ENCODE measurements at regions not wholly inside any gene's neighbourhood (a gene's known extent, or its start where the extent isn't known, plus 50 kb on each side); places are given as distances from the start of the nearest gene placed in this dataset.
A peak's percentile ranks its signal among the peaks of the same experiment; 100 is the strongest.

GRCh38 chr3:59143447-59143846 is 93.6 kb upstream of the CFAP20DC start:
- Mint-ChIP-seq H3K9me3 (peaks cover 9% of the 10 kb centered on the region), H3K4me1 (no peaks in the 10 kb centered on the region), H3K4me3 (no peak overlapping the region), H3K27me3 (ENCODE audit: insufficient read depth, low read depth, poor library complexity) (no peaks in the 10 kb centered on the region), H3K27ac (no peak overlapping the region), H3K36me3 (ENCODE audit: low read depth) (peaks cover 7% of the 10 kb centered on the region; the same call in 1 of the 3 replicates)
- Histone ChIP-seq H3K4me2 (no peak overlapping the region), H3K4me1 (ENCODE audit: insufficient read depth) (no peaks in the 10 kb centered on the region), H4K20me1 (replicated peaks; ENCODE audit: insufficient read depth) (no peaks in the 10 kb centered on the region), H3K27me3 (ENCODE audit: insufficient read depth) (no peaks in the 10 kb centered on the region), H3K36me3 (ENCODE audit: insufficient read depth) (no peaks in the 10 kb centered on the region), H3K79me2 (replicated peaks; ENCODE audit: insufficient read depth) (no peaks in the 10 kb centered on the region), H3K4me3 (no peak overlapping the region), H2AFZ (no peak overlapping the region), H3K27ac (ENCODE audit: low read depth) (no peak overlapping the region), H3K9me2 (ENCODE audit: insufficient read depth) (peaks cover 3% of the 10 kb centered on the region; the same call in 1 of the 2 replicates), H3F3A (replicated peaks; ENCODE audit: low read depth) (no peaks in the 10 kb centered on the region)
- ATAC-seq (peak; percentile 58), DNase-seq (ENCODE audit: low spot score) (peak; percentile 48)
- TF ChIP-seq ZNF114 (CRISPR knock-in tag; IDR thresholded peaks at IDR 0.05) (no peak), CTCF (conservative IDR thresholded peaks at IDR 0.05; ENCODE audit: low read depth in 2 of 2) (peak; percentile 38 to 48)

DNA sequence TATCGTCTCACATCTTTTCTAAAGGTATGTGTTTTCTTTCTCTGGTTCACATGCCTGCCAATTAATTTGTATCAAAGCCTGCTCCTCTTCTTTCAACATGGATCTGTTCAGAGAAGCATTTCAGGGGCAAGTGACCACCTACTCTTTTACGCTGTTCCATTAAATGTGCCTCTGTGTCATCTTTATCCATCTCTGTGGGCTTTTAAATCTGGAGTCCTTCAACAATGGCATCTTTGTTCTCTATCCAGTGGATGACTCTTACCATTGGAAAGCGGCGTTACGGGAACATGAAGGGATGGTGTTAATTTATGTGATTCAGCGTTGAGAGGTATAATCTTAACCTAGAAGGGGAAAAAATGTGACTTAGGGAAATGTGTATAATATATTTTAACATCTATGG is 92.7 kb upstream of the CFAP20DC start:
- DNase-seq (ENCODE audit: low spot score) (no peak), ATAC-seq (no peak)
- H3K4me3 Mint-ChIP-seq, result no peak overlapping the region
- H3K27ac ChIP-seq (ENCODE audit: low read depth), result no peak overlapping the region
- no peaks in the 10 kb centered on the region for H3K4me1 ChIP-seq (ENCODE audit: insufficient read depth)
- H2AFZ ChIP-seq, result peak overlapping the region; percentile 70
- H3K27me3 Mint-ChIP-seq (ENCODE audit: insufficient read depth, low read depth, poor library complexity), result no peaks in the 10 kb centered on the region
- H3K27ac Mint-ChIP-seq, result no peak overlapping the region
- no peaks in the 10 kb centered on the region for H3K27me3 ChIP-seq (ENCODE audit: insufficient read depth)
- 0 out of 2 replicates have a peak, but pooled peaks cover 3% of the 10 kb centered on the region for H3K9me2 ChIP-seq (ENCODE audit: insufficient read depth)
- H4K20me1 ChIP-seq (replicated peaks; ENCODE audit: insufficient read depth), result no peaks in the 10 kb centered on the region
- no peaks in the 10 kb centered on the region for H3K36me3 ChIP-seq (ENCODE audit: insufficient read depth)
- no peaks in the 10 kb centered on the region for H3K4me1 Mint-ChIP-seq
- no peak overlapping the region for H3K4me2 ChIP-seq
- no peaks in the 10 kb centered on the region for H3K79me2 ChIP-seq (replicated peaks; ENCODE audit: insufficient read depth)
- H3K4me3 ChIP-seq, result no peak overlapping the region
- H3F3A ChIP-seq (replicated peaks; ENCODE audit: low read depth), result no peaks in the 10 kb centered on the region
- H3K9me3 Mint-ChIP-seq, result peaks cover 5% of the 10 kb centered on the region
- H3K36me3 Mint-ChIP-seq (ENCODE audit: low read depth), result peaks cover 3% of the 10 kb centered on the region; the same call in 1 of the 3 replicates
- TF ChIP-seq ZNF114 (CRISPR knock-in tag; IDR thresholded peaks at IDR 0.05) (no peak), EZH2 (IDR thresholded peaks at IDR 0.05; ENCODE audit: low read depth, unreplicated experiment) (no peak), ZNF462 (CRISPR knock-in tag; IDR thresholded peaks at IDR 0.05) (no peak), CREB1 (CRISPR knock-in tag; IDR thresholded peaks at IDR 0.05; ENCODE audit: low read depth) (no peak), EZH2phosphoT487 (IDR thresholded peaks at IDR 0.05; ENCODE audit: unreplicated experiment) (no peak)
